Naive thymus-derived CD8-positive, alpha-beta T cell (primary cell): ENCODE measurements at regions not wholly inside any gene's neighbourhood (a gene's known extent, or its start where the extent isn't known, plus 50 kb on each side); places are given as distances from the start of the nearest gene placed in this dataset.
"Not testable (repeated sequence)": the region's sequence is repeated elsewhere in the genome, so short reads cannot be mapped to it uniquely, and the experiment has no call there.

ENCODE experiments used
- ATAC-seq, 2 donors: fragments of 150-1000 bp; cut with Tn5 transposase in 1 of 2; sonication (Bioruptor Pico), chemical (Tn5 transposase) in 1 of 2; 1 replicate in 1 of 2; 2 replicates in 1 of 2; pipeline ENCODE4 v1.10.0; 2021; ENCODE audit warnings: mild to moderate bottlenecking in 2 of 2, moderate library complexity in 2 of 2
- POLR2A ChIA-PET: fragments of 350-600 bp; sonication (Branson Sonifier 250); formaldehyde crosslinking; loops from one replicate; lab custom pipeline; 2021; ENCODE audit warnings: antibody characterized with exemption; lab: Charles Lee
- DNase-seq, 10 donors: peaks; one replicate each; pipeline versions ENCODE4 v3.0.0 to v3.0.0-alpha.2; 2020 to 2022
- H3K27ac Mint-ChIP-seq, 10 donors: one replicate each; pipeline ENCODE4 v1.8.0; 2020 to 2022; ENCODE audit warnings: mild to moderate bottlenecking in 10 of 10, mixed read lengths in 10 of 10, moderate library complexity in 4 of 10, inconsistent platforms in 1 of 10
- H3K27me3 Mint-ChIP-seq, 5 donors: one replicate each; pipeline ENCODE4 v1.8.0; 2021 to 2022; ENCODE audit warnings: mixed read lengths in 5 of 5
- H3K36me3 Mint-ChIP-seq, 3 donors: one replicate each; pipeline ENCODE4 v1.8.0; 2020 to 2022; ENCODE audit warnings: mixed read lengths in 3 of 3, mild to moderate bottlenecking in 2 of 3, inconsistent platforms in 1 of 3
- H3K4me1 Mint-ChIP-seq, 4 donors: one replicate each; pipeline ENCODE4 v1.8.0; 2021 to 2022; ENCODE audit warnings: mixed read lengths in 4 of 4
- H3K4me3 Mint-ChIP-seq, 10 donors: one replicate each; pipeline ENCODE4 v1.8.0; 2020 to 2022; ENCODE audit warnings: mild to moderate bottlenecking in 10 of 10, mixed read lengths in 10 of 10, moderate library complexity in 6 of 10, inconsistent platforms in 1 of 10
- H3K9me3 Mint-ChIP-seq, 9 donors: one replicate each; pipeline ENCODE4 v1.8.0; 2020 to 2022; ENCODE audit warnings: mixed read lengths in 9 of 9, mild to moderate bottlenecking in 3 of 9, inconsistent platforms in 1 of 9, moderate library complexity in 1 of 9

- no peak overlapping the region for H3K4me3 Mint-ChIP-seq
- peaks cover 0 to 13% (median 4%) of the 10 kb centered on the region in 5 donors for H3K27me3 Mint-ChIP-seq
- peaks cover 0 to 10% (median 0%) of the 10 kb centered on the region in 9 donors for H3K9me3 Mint-ChIP-seq
- H3K36me3 Mint-ChIP-seq = no peaks in the 10 kb centered on the region
- ATAC-seq (no peak), DNase-seq (no peak)
- POLR2A ChIA-PET = no interaction called here
- H3K27ac Mint-ChIP-seq = no peak overlapping the region
- H3K4me1 Mint-ChIP-seq = no peaks in the 10 kb centered on the region
Observed at GRCh38 chr2:221973502-221973901, 325.3 kb downstream of the PAX3 start.

DNA sequence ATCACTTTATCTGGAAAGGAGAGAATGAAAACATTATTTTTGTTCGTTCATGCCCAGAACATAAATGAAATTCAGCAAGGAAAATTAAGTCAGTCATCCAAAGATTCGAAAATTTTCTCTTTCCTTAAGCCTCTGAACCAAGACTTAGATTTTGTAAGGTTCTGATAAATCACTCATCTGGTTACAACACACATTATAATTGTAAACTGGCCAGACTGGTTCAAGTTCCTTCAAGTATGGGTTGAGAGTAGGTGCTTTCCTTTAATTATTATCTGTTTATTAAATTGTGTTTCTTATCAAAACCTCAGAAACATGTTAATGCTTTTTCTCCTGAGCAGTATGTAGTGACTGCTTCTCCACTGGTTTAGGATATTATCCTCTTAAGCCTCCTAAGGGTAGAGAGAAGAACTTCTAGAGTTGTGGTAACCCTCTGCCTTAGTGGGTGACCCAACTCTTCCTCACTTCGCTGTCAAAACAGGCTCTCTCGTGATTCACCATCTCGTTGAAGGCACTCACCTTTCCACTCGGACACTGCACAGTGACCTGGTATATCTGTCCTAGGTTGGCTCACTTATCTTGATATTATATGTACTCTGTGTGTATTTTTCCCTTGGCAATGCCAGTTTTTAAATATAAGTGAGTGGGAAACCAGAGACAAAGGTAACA, 325.9 kb downstream of the PAX3 start:
- no peak overlapping the region for H3K27ac Mint-ChIP-seq
- POLR2A ChIA-PET = no interaction called here
- ATAC-seq (no peak), DNase-seq (no peak)
- H3K27me3 Mint-ChIP-seq = peaks cover 0 to 13% (median 4%) of the 10 kb centered on the region in 5 donors
- H3K4me1 Mint-ChIP-seq = no peaks in the 10 kb centered on the region
- no peak overlapping the region for H3K4me3 Mint-ChIP-seq
- peaks cover 0 to 10% (median 0%) of the 10 kb centered on the region in 9 donors for H3K9me3 Mint-ChIP-seq
- H3K36me3 Mint-ChIP-seq = no peaks in the 10 kb centered on the region

DNA sequence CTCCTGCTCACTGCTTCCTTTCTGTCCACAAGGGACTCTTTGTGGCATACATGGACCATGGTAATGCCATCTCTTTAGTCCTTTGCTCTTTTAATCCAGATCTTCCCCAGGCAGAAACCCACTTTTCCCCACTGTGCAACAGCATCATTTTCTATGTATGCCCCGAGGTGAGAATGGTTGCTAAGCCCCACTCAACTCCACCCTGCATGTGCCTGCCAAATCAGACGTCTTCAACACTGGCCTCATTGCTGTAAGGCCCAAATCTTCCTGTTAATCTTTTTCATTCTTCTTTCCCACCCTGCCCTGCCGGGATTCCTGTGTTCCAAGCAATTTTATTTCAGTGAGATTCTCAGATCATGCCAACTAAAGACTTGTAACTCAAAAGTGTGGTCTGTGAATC, 328.4 kb downstream of the PAX3 start:
- H3K27ac Mint-ChIP-seq = no peak overlapping the region
- no peak for ATAC-seq
- peaks cover 0 to 11% (median 3%) of the 10 kb centered on the region in 5 donors for H3K27me3 Mint-ChIP-seq
- no peaks in the 10 kb centered on the region for H3K9me3 Mint-ChIP-seq
- H3K4me1 Mint-ChIP-seq = no peaks in the 10 kb centered on the region
- POLR2A ChIA-PET = no interaction called here
- H3K36me3 Mint-ChIP-seq = no peaks in the 10 kb centered on the region
- DNase-seq = no peak
- H3K4me3 Mint-ChIP-seq = no peak overlapping the region

DNA sequence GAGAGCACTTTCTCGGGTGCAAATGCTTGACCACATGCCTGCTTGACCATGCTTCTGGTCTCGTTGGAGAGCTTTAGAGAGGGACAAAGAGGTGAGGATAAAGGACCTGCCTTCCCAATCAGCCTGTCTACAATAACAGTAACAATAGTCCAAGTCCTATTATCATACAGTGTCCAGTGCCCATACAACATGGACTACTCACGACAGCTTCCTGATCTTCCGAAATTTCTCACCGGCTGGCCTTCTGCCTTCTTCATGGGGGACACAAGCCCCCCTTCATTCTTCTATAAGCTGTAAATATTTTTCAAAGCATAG, 329.0 kb downstream of the PAX3 start:
- Mint-ChIP-seq H3K4me3 (no peak overlapping the region), H3K27me3 (peaks cover 0 to 11% (median 3%) of the 10 kb centered on the region in 5 donors), H3K9me3 (no peaks in the 10 kb centered on the region), H3K36me3 (no peaks in the 10 kb centered on the region), H3K4me1 (no peaks in the 10 kb centered on the region), H3K27ac (no peak overlapping the region)
- POLR2A ChIA-PET = no interaction called here
- DNase-seq = no peak
- no peak for ATAC-seq

DNA sequence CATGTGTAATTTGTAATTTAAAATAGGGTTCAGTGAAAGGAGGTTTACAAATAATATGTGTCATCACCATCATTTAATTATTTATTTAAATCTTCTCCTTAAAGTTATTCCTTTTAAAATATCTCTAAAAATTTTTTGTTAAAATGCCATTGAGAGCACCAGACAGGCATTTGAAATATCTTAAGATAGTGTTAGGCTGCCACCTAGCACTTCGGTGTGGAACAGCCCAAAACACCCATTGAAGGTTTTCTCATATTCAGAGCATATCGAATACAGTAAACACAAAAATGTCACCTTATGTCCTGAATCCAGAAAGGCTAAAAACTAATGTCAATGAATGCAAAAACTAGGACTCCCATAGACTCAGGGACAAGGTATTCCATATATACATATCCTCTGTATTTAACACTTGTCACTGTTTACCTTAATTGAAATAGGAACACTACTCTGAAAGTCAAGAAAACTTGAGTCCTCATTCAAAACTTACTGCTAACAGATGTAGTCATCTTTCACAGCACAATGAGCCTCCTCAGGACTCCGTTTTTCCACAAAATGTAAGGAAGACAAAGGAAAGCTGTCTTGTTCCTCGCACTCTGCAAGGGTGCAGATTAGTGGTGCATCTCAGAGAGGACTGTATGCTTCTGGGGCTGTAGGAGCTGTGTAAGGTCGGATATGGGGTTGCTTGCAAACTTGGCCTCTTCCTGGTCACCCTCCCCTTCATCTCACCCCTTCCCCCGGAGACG, 329.5 kb downstream of the PAX3 start:
- POLR2A ChIA-PET = no interaction called here
- Mint-ChIP-seq H3K36me3 (no peaks in the 10 kb centered on the region), H3K9me3 (no peaks in the 10 kb centered on the region), H3K27ac (no peak overlapping the region), H3K27me3 (peaks cover 0 to 11% (median 3%) of the 10 kb centered on the region in 5 donors), H3K4me1 (no peaks in the 10 kb centered on the region), H3K4me3 (no peak overlapping the region)
- ATAC-seq (no peak), DNase-seq (no peak)

DNA sequence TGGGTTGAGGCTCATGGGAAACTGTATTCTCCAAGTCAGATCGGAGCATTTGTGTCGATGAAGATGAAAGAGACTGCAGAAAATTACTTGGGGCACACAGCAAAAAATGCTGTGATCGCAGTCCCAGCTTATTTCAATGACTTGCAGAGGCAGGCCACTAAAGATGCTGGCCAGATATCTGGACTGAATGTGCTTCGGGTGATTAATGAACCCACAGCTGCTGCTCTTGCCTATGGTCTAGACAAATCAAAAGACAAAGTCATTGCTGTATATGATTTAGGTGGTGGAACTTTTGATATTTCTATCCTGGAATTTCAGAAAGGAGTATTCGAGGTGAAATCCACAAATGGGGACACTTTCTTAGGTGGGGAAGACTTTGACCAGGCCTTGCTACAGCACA, 336.6 kb downstream of the PAX3 start:
- DNase-seq (no peak), ATAC-seq (no peak)
- H3K4me3 Mint-ChIP-seq = no peak overlapping the region
- H3K4me1 Mint-ChIP-seq = no peaks in the 10 kb centered on the region
- POLR2A ChIA-PET = no interaction called here
- H3K27me3 Mint-ChIP-seq = peaks cover 0 to 4% (median 1%) of the 10 kb centered on the region in 5 donors
- no peak overlapping the region for H3K27ac Mint-ChIP-seq
- H3K36me3 Mint-ChIP-seq = no peaks in the 10 kb centered on the region
- H3K9me3 Mint-ChIP-seq = peaks cover 0 to 2% (median 0%) of the 10 kb centered on the region in 9 donors

- DNase-seq (no peak), ATAC-seq (no peak)
- peaks cover 0 to 2% (median 0%) of the 10 kb centered on the region in 9 donors for H3K9me3 Mint-ChIP-seq
- no peaks in the 10 kb centered on the region for H3K36me3 Mint-ChIP-seq
- H3K27ac Mint-ChIP-seq = no peak overlapping the region
- H3K4me1 Mint-ChIP-seq = no peaks in the 10 kb centered on the region
- H3K27me3 Mint-ChIP-seq = peaks cover 0 to 4% (median 1%) of the 10 kb centered on the region in 5 donors
- POLR2A ChIA-PET = no interaction called here
- H3K4me3 Mint-ChIP-seq = no peak overlapping the region
Observed at GRCh38 chr2:221961561-221961960, 337.2 kb downstream of the PAX3 start.

DNA sequence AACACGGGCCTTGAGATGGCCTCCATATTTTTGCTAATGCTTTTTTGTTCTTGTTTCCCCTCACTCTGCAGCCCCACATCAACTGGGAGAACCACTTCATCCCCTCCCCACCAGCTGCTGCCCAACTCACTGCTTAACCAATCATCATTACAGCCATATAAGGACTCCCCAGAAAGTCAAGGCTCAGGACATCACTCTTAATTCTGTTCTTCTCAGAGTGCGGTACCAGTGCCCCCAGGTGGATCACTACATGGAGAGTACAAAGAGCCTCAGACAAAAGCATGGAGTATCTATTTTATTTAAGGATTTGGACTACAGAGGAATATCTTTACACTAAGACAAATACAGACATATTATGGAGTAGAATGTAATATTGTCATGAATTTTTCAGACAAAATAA, 340.6 kb downstream of the PAX3 start:
- ATAC-seq (no peak), DNase-seq (no peak)
- no peak overlapping the region for H3K27ac Mint-ChIP-seq
- peaks cover 0 to 2% (median 0%) of the 10 kb centered on the region in 9 donors for H3K9me3 Mint-ChIP-seq
- no peaks in the 10 kb centered on the region for H3K36me3 Mint-ChIP-seq
- no peaks in the 10 kb centered on the region for H3K4me1 Mint-ChIP-seq
- H3K4me3 Mint-ChIP-seq = no peak overlapping the region
- peaks cover 0 to 3% (median 1%) of the 10 kb centered on the region in 5 donors for H3K27me3 Mint-ChIP-seq
- POLR2A ChIA-PET = no interaction called here

DNA sequence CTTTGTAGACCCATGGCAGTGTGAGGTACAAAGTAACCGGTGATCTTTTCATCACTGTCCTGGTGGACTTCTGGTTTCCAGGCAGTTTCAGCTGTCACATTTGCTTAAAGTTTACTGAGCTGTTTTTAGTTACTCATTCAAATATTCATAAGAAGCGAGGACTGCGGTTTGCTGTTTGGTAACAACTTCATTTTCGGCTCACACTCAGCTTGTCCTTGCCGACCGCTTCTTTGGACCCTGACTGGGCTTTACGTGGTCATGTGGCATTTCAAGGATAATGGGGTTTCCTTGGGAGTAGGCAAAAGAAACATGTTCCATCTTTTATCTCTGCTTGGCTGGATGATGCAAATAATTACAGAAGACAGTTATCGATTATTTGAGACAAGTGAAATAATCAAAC, 350.7 kb downstream of the PAX3 start:
- Mint-ChIP-seq H3K27me3 (no peaks in the 10 kb centered on the region), H3K36me3 (no peaks in the 10 kb centered on the region), H3K27ac (no peak overlapping the region), H3K4me3 (no peak overlapping the region), H3K9me3 (peaks cover 0 to 2% (median 0%) of the 10 kb centered on the region in 9 donors), H3K4me1 (no peaks in the 10 kb centered on the region)
- ATAC-seq = no peak
- POLR2A ChIA-PET = interaction anchor here (0.5 kb wide), 1 partner anchor 141 kb away, joined by 3 read pairs; no protein-coding TSS in a partner anchor
- no peak for DNase-seq

DNA sequence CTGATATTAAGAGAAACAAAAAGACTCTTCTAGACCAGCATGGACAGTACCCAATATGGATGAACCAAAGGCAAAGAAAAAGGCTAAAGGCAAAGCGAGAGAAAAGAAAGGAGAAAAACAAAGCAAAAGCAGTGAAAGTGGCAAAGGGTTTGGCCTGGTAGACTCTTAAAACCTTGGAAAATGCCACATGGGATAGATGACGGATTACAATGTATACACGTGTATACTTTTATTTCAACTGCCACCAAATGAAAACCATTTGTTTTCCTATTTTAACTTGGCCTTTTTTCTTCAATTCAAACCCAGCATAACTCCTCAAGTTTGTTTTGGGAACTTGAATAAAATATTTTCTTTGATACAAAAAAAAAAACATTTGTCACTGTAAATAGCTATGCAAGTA, 354.3 kb downstream of the PAX3 start:
- ATAC-seq, H3K27ac Mint-ChIP-seq, H3K36me3 Mint-ChIP-seq, H3K4me1 Mint-ChIP-seq, H3K27me3 Mint-ChIP-seq, H3K4me3 Mint-ChIP-seq, H3K9me3 Mint-ChIP-seq, POLR2A ChIA-PET, DNase-seq: not testable (repeated sequence)

- peaks cover 0 to 2% (median 0%) of the 10 kb centered on the region in 5 donors for H3K27me3 Mint-ChIP-seq
- DNase-seq (no peak), ATAC-seq (no peak)
- H3K4me1 Mint-ChIP-seq = no peaks in the 10 kb centered on the region
- peaks cover 0 to 7% (median 0%) of the 10 kb centered on the region in 9 donors for H3K9me3 Mint-ChIP-seq
- H3K36me3 Mint-ChIP-seq = no peaks in the 10 kb centered on the region
- POLR2A ChIA-PET = no interaction called here
- no peak overlapping the region for H3K4me3 Mint-ChIP-seq
- H3K27ac Mint-ChIP-seq = no peak overlapping the region
Observed at GRCh38 chr2:221943076-221943810, 355.6 kb downstream of the PAX3 start.

DNA sequence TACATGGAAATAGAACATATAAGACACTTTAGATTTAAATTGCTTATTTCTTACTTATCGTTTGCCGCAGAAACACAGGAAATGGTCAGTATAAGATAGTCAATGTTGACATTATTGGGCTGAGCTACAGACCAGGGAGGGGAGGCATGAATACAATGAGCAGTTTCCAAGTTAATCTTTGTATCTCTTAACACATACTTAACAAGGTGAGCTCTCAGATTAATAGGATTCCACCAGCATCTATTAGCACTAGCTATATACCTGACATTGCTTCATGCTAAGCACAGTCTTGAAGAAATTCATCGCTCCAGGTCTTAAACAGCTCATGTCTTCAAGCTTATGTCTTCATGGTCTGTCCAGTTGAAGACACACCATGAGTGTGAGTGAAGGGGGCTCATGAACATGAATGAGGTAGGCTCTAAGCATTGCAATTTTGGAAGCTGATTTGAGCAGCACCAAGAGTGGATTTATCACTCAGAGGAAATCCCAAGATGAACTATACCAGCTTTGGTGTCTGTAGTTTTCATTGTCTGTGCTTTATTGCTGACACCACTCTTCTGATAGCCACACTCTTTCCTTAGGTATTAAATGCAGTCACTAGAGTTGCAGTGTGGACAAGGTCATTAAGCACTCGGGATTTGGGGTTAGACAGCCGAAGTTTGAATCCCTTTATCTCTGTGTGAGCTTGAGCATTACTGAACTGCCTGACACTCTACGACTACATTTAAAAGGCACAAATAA, 359.3 kb upstream of the EPHA4 start:
- no peaks in the 10 kb centered on the region for H3K4me1 Mint-ChIP-seq
- no peak for ATAC-seq

More for the DNA sequence above, 359.3 kb upstream of the EPHA4 start:
- POLR2A ChIA-PET = no interaction called here
- H3K9me3 Mint-ChIP-seq = peaks cover 0 to 6% (median 0%) of the 10 kb centered on the region in 9 donors
- no peak overlapping the region for H3K4me3 Mint-ChIP-seq
- no peaks in the 10 kb centered on the region for H3K27me3 Mint-ChIP-seq
- H3K27ac Mint-ChIP-seq = no peak overlapping the region
- no peaks in the 10 kb centered on the region for H3K36me3 Mint-ChIP-seq
- DNase-seq = no peak
